WTC11 (cell line): ENCODE measurements at regions not wholly inside any gene's neighbourhood (a gene's known extent, or its start where the extent isn't known, plus 50 kb on each side); places are given as distances from the start of the nearest gene placed in this dataset.

Source experiments
- ATAC-seq: fragments of 200-7000 bp; cut with Tn5 transposase; 2 replicates; pipeline ENCODE4 v1.10.0; 2021; ENCODE audit warnings: mild to moderate bottlenecking, moderate library complexity
- CTCF ChIA-PET: fragments of 300-600 bp; sonication (Branson Sonifier 250); formaldehyde crosslinking; loops from one replicate; lab custom pipeline; 2021; ENCODE audit warnings: antibody characterized with exemption; lab: Charles Lee
- POLR2A ChIA-PET: fragments of 350-600 bp; sonication (Branson Sonifier 250); formaldehyde crosslinking; loops from one replicate; lab custom pipeline; 2021; ENCODE audit warnings: antibody characterized with exemption; lab: Charles Lee
- DNase-seq: peaks from one replicate; pipeline ENCODE4 v3.0.0; 2021; ENCODE audit warnings: low spot score
- H3K27ac Mint-ChIP-seq: 2 replicates; pipeline ENCODE4 v1.8.0; 2021; ENCODE audit warnings: mixed read lengths
- H3K27me3 Mint-ChIP-seq: 2 replicates; pipeline ENCODE4 v1.8.0; 2021; ENCODE audit warnings: low read depth, mild to moderate bottlenecking, moderate library complexity, mixed read lengths
- H3K36me3 Mint-ChIP-seq: 2 replicates; pipeline ENCODE4 v1.8.0; 2021; ENCODE audit warnings: mixed read lengths
- H3K4me1 Mint-ChIP-seq: 2 replicates; pipeline ENCODE4 v1.8.0; 2022; ENCODE audit warnings: mixed read lengths
- H3K4me3 Mint-ChIP-seq: 2 replicates; pipeline ENCODE4 v1.8.0; 2021; ENCODE audit warnings: mild to moderate bottlenecking, moderate library complexity, mixed read lengths
- H3K9me3 Mint-ChIP-seq: 2 replicates; pipeline ENCODE4 v1.8.0; 2021; ENCODE audit warnings: mixed read lengths
- ATF3 ChIP-seq: sonication (generic); formaldehyde crosslinking; conservative IDR thresholded peaks from 2 replicates; pipeline ENCODE4 v1.8.1; 2022; ENCODE audit warnings: mild to moderate bottlenecking, missing genetic modification reagents
- CBFB ChIP-seq: sonication (generic); formaldehyde crosslinking; IDR thresholded peaks from 2 replicates; pipeline ENCODE4 v1.8.1; 2022; ENCODE audit warnings: mild to moderate bottlenecking, low read depth, missing genetic modification reagents
- JUN ChIP-seq: sonication (generic); formaldehyde crosslinking; IDR thresholded peaks from 2 replicates; pipeline ENCODE4 v1.8.0; 2023; ENCODE audit warnings: mild to moderate bottlenecking, missing genetic modification reagents
- MXD4 ChIP-seq: fragments of 250-450 bp; sonication (Bioruptor Pico); IDR thresholded peaks from 2 replicates; pipeline ENCODE4 v1.8.0; 2021; ENCODE audit warnings: mild to moderate bottlenecking, moderate library complexity, borderline replicate concordance
- NR2C2 ChIP-seq: sonication (generic); formaldehyde crosslinking; IDR thresholded peaks from 2 replicates; pipeline ENCODE4 v1.8.0; 2022; ENCODE audit warnings: mild to moderate bottlenecking, missing genetic modification reagents
- PRDM15 ChIP-seq: sonication (generic); formaldehyde crosslinking; IDR thresholded peaks from 2 replicates; pipeline ENCODE4 v1.8.0; 2022; ENCODE audit warnings: missing genetic modification reagents
- PREB ChIP-seq: sonication (generic); formaldehyde crosslinking; IDR thresholded peaks from 2 replicates; pipeline ENCODE4 v1.8.1; 2022; ENCODE audit warnings: mild to moderate bottlenecking, missing genetic modification reagents, moderate library complexity, borderline replicate concordance
- SMAD3 ChIP-seq: sonication (generic); formaldehyde crosslinking; IDR thresholded peaks from 2 replicates; pipeline ENCODE4 v1.8.0; 2022; ENCODE audit warnings: missing genetic modification reagents, mild to moderate bottlenecking, borderline replicate concordance
- TCF7 ChIP-seq: sonication (generic); formaldehyde crosslinking; IDR thresholded peaks from 2 replicates; pipeline ENCODE4 v1.8.0; 2022; ENCODE audit warnings: mild to moderate bottlenecking, low read depth, missing genetic modification reagents, moderate library complexity
- USF1 ChIP-seq: sonication (generic); formaldehyde crosslinking; IDR thresholded peaks from 2 replicates; pipeline ENCODE4 v1.8.0; 2022; ENCODE audit warnings: mild to moderate bottlenecking, missing genetic modification reagents
- ZBTB21 ChIP-seq: sonication (generic); formaldehyde crosslinking; IDR thresholded peaks from 2 replicates; pipeline ENCODE4 v1.8.1; 2023; ENCODE audit warnings: mild to moderate bottlenecking, missing genetic modification reagents, borderline replicate concordance
- ZNF121 ChIP-seq: sonication (generic); formaldehyde crosslinking; IDR thresholded peaks from 2 replicates; pipeline ENCODE4 v1.8.0; 2023; ENCODE audit warnings: missing genetic modification reagents
- ZNF396 ChIP-seq: fragments of 250-450 bp; sonication (Bioruptor Pico); IDR thresholded peaks from 2 replicates; pipeline ENCODE4 v1.8.0; 2021; ENCODE audit warnings: mild to moderate bottlenecking, moderate library complexity, borderline replicate concordance
- ZNF416 ChIP-seq: fragments of 250-450 bp; sonication (Bioruptor Pico); IDR thresholded peaks from 2 replicates; pipeline ENCODE4 v1.9.0; 2021; ENCODE audit warnings: mild to moderate bottlenecking, inconsistent platforms
- ZNF671 ChIP-seq: fragments of 250-450 bp; sonication (Bioruptor Pico); IDR thresholded peaks from 2 replicates; pipeline ENCODE4 v1.8.0; 2021; ENCODE audit warnings: mild to moderate bottlenecking
- ZSCAN18 ChIP-seq: fragments of 250-450 bp; sonication (Bioruptor Pico); IDR thresholded peaks from 2 replicates; pipeline ENCODE4 v2.1.2; 2022; ENCODE audit warnings: mild to moderate bottlenecking, moderate library complexity

GRCh38 chr1:218513328-218513727 lies 168.2 kb downstream of the TGFB2 start:
- POLR2A ChIA-PET, result no interaction called here
- Mint-ChIP-seq H3K27ac (no peak overlapping the region), H3K4me3 (no peak overlapping the region), H3K4me1 (peaks cover 5% of the 10 kb centered on the region), H3K36me3 (peaks cover 11% of the 10 kb centered on the region), H3K27me3 (no peaks in the 10 kb centered on the region; the same call in 1 of the 2 replicates), H3K9me3 (peaks cover 40% of the 10 kb centered on the region)
- CTCF ChIA-PET, result no interaction called here
- ATAC-seq (no peak), DNase-seq (no peak)
- TF ChIP-seq ATF3 (CRISPR knock-in tag), result no peak

- no peak for TF ChIP-seq JUN (CRISPR knock-in tag)
- no peak for TF ChIP-seq USF1
- no peak for TF ChIP-seq TCF7 (CRISPR knock-in tag)
- no peak for TF ChIP-seq ZBTB21
- TF ChIP-seq ZNF121 (CRISPR knock-in tag), result no peak
- no peak for TF ChIP-seq NR2C2
- ChIA-PET CTCF (no interaction called here), POLR2A (no interaction called here)
- ATAC-seq (no peak), DNase-seq (no peak)
- Mint-ChIP-seq H3K9me3 (peaks cover 28% of the 10 kb centered on the region), H3K27ac (no peak overlapping the region), H3K4me3 (no peak overlapping the region), H3K27me3 (no peaks in the 10 kb centered on the region), H3K4me1 (peaks cover 6% of the 10 kb centered on the region), H3K36me3 (peaks cover 2% of the 10 kb centered on the region)
Measured at GRCh38 chr1:218514689-218515088, 169.6 kb downstream of the TGFB2 start.

- peaks cover 6% of the 10 kb centered on the region for H3K4me1 Mint-ChIP-seq
- TF ChIP-seq MXD4 (CRISPR knock-in tag) (no peak), NR2C2 (no peak), SMAD3 (no peak), CBFB (CRISPR knock-in tag) (no peak), ZNF396 (CRISPR knock-in tag) (no peak), PRDM15 (no peak), PREB (CRISPR knock-in tag) (no peak), ZNF671 (CRISPR knock-in tag) (no peak), ZSCAN18 (CRISPR knock-in tag) (no peak), ZNF416 (no peak)
- CTCF ChIA-PET, result interaction anchor here (1.5 kb wide), 2 partner anchors 178 to 550 kb away, joined by 3 to 5 read pairs; no protein-coding TSS in a partner anchor
- H3K9me3 Mint-ChIP-seq, result peaks cover 19% of the 10 kb centered on the region
- DNase-seq (no peak), ATAC-seq (no peak)
- no peaks in the 10 kb centered on the region for H3K27me3 Mint-ChIP-seq
- H3K4me3 Mint-ChIP-seq, result no peak overlapping the region
- POLR2A ChIA-PET, result interaction anchor here (0.7 to 1.1 kb wide), 2 partner anchors 35 to 657 kb away, joined by 3 read pairs; no protein-coding TSS in a partner anchor
- H3K36me3 Mint-ChIP-seq, result peaks cover 2% of the 10 kb centered on the region
- H3K27ac Mint-ChIP-seq, result 0 out of 2 replicates have a peak overlapping the region, but pooled peaks have one; percentile 49
Measured at GRCh38 chr1:218516526-218516925, 171.4 kb downstream of the TGFB2 start.
